ENCODE measurements at regions not wholly inside any gene's neighbourhood (a gene's known extent, or its start where the extent isn't known, plus 50 kb on each side); places are given as distances from the start of the nearest gene placed in this dataset.

- DNase-seq = no peak
Observed at GRCh38 chr15:46265664-46266347, 631.0 kb downstream of the SQOR start.

GRCh38 chr15:46266661-46267060 is 631.8 kb downstream of the SQOR start:
- DNase-seq = peak in 1 of 2 experiments; percentile 36

GRCh38 chr15:46270481-46271147 is 635.8 kb downstream of the SQOR start:
- no peak for DNase-seq

- DNase-seq = no peak
Observed at GRCh38 chr15:46275701-46276100, 640.9 kb downstream of the SQOR start.

- DNase-seq = no peak
Observed at GRCh38 chr15:46277451-46277850, 642.6 kb downstream of the SQOR start.

- DNase-seq = peak in 1 of 2 experiments; percentile 14
Observed at GRCh38 chr15:46278062-46278461, 643.2 kb downstream of the SQOR start.

- peak; percentile 14 to 15 for DNase-seq
Observed at GRCh38 chr15:46278486-46279090, 643.8 kb downstream of the SQOR start.

- DNase-seq = no peak
Observed at GRCh38 chr15:46280762-46281542, 646.1 kb downstream of the SQOR start.

- no peak for DNase-seq
Observed at GRCh38 chr15:46293550-46293949, 658.7 kb downstream of the SQOR start.

GRCh38 chr15:46296002-46296401 is 661.2 kb downstream of the SQOR start:
- DNase-seq = no peak

GRCh38 chr15:46296797-46297196 is 662.0 kb downstream of the SQOR start:
- DNase-seq = no peak

- no peak for DNase-seq
Observed at GRCh38 chr15:46297766-46298165, 662.9 kb downstream of the SQOR start.

- no peak for DNase-seq
Observed at GRCh38 chr15:46300716-46301115, 665.9 kb downstream of the SQOR start.

- no peak for DNase-seq
Observed at GRCh38 chr15:46301291-46301690, 666.5 kb downstream of the SQOR start.

- DNase-seq = no peak
Observed at GRCh38 chr15:46301826-46302225, 667.0 kb downstream of the SQOR start.

GRCh38 chr15:46304321-46304720 is 669.5 kb downstream of the SQOR start:
- no peak for DNase-seq

- DNase-seq = no peak
Observed at GRCh38 chr15:46307746-46308145, 672.9 kb downstream of the SQOR start.

GRCh38 chr15:46309914-46310313 is 675.1 kb downstream of the SQOR start:
- DNase-seq = no peak

- DNase-seq = peak; percentile 47 to 64
Observed at GRCh38 chr15:46312133-46312740, 677.4 kb downstream of the SQOR start.

- no peak for DNase-seq
Observed at GRCh38 chr15:46315434-46315833, 680.6 kb downstream of the SQOR start.

GRCh38 chr15:46316024-46316423 is 681.2 kb downstream of the SQOR start:
- DNase-seq = no peak

- DNase-seq = no peak
Observed at GRCh38 chr15:46317029-46317428, 682.2 kb downstream of the SQOR start.

GRCh38 chr15:46322753-46323152 is 687.9 kb downstream of the SQOR start:
- DNase-seq = no peak
